Suprapubic skin (tissue), 4 donors: ENCODE measurements at regions not wholly inside any gene's neighbourhood (a gene's known extent, or its start where the extent isn't known, plus 50 kb on each side); places are given as distances from the start of the nearest gene placed in this dataset.

Source experiments
- DNase-seq, 2 donors: peaks; one replicate each; pipeline ENCODE4 v3.0.0-alpha.2; 2019; ENCODE audit warnings: low spot score in 2 of 2
- H3K27ac ChIP-seq: fragments of 200-600 bp; sonication (generic); one replicate; pipeline ENCODE4 v1.5.1; 2019
- H3K27me3 ChIP-seq: fragments of 200-600 bp; sonication (generic); one replicate; pipeline ENCODE4 v1.5.1; 2019
- H3K36me3 ChIP-seq: fragments of 200-600 bp; sonication (generic); one replicate; pipeline ENCODE4 v1.5.1; 2019
- H3K4me1 ChIP-seq: fragments of 200-600 bp; sonication (generic); one replicate; pipeline ENCODE4 v1.5.1; 2019
- H3K4me3 ChIP-seq: fragments of 200-600 bp; sonication (generic); one replicate; pipeline ENCODE4 v1.5.1; 2019; ENCODE audit warnings: mild to moderate bottlenecking
- H3K9me3 ChIP-seq: fragments of 200-600 bp; sonication (generic); one replicate; pipeline ENCODE4 v1.5.1; 2019
- EP300 ChIP-seq: sonication (generic); formaldehyde crosslinking; IDR thresholded peaks from one replicate; pipeline ENCODE4 v1.6.1; 2017; ENCODE audit warnings: antibody characterized with exemption
- POLR2A ChIP-seq, 2 donors: fragments of 450-650 bp; IDR thresholded peaks; one replicate each; pipeline ENCODE4 v1.6.1; 2017; ENCODE audit warnings: antibody characterized with exemption in 2 of 2, mild to moderate bottlenecking in 2 of 2, moderate library complexity in 2 of 2
- POLR2AphosphoS5 ChIP-seq, 3 donors: sonication (generic); formaldehyde crosslinking; IDR thresholded peaks; one replicate each; pipeline ENCODE4 v1.6.1; 2017; ENCODE audit warnings: antibody characterized with exemption in 3 of 3
- whole genome bisulfite sequencing: methylation state at CpG from one replicate; pipeline ENCODE4 v1.1.5; 2018; 5-methylcytosine and 5-hydroxymethylcytosine counted together
- TF ChIP-seq, protein P1 (sequence below), 2 donors: fragments of 200-600 bp in 1 of 2; fragments of 450-650 bp in 1 of 2; sonication (generic) in 1 of 2; IDR thresholded peaks; one replicate each; pipeline ENCODE4 v1.5.1; 2016 to 2019; ENCODE audit warnings: antibody characterized with exemption in 2 of 2, mild to moderate bottlenecking in 1 of 2, moderate library complexity in 1 of 2

- H3K4me3 ChIP-seq: no peak overlapping the region
- peaks cover 16% of the 10 kb centered on the region for H3K4me1 ChIP-seq
- no peaks in the 10 kb centered on the region for H3K27me3 ChIP-seq
- TF ChIP-seq, protein P1, sequence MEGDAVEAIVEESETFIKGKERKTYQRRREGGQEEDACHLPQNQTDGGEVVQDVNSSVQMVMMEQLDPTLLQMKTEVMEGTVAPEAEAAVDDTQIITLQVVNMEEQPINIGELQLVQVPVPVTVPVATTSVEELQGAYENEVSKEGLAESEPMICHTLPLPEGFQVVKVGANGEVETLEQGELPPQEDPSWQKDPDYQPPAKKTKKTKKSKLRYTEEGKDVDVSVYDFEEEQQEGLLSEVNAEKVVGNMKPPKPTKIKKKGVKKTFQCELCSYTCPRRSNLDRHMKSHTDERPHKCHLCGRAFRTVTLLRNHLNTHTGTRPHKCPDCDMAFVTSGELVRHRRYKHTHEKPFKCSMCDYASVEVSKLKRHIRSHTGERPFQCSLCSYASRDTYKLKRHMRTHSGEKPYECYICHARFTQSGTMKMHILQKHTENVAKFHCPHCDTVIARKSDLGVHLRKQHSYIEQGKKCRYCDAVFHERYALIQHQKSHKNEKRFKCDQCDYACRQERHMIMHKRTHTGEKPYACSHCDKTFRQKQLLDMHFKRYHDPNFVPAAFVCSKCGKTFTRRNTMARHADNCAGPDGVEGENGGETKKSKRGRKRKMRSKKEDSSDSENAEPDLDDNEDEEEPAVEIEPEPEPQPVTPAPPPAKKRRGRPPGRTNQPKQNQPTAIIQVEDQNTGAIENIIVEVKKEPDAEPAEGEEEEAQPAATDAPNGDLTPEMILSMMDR (IDR thresholded peaks at IDR 0.05): no peak
- no peak for TF ChIP-seq POLR2A (IDR thresholded peaks at IDR 0.05)
- H3K36me3 ChIP-seq: no peaks in the 10 kb centered on the region
- DNase-seq: no peak
- no peak overlapping the region for H3K27ac ChIP-seq
- 83% methylated on average over 5 of the region's 5 CpGs for WGBS
- no peaks in the 10 kb centered on the region for H3K9me3 ChIP-seq
Measured at GRCh38 chr2:234419726-234420125, 77.2 kb downstream of the ARL4C start.

DNA sequence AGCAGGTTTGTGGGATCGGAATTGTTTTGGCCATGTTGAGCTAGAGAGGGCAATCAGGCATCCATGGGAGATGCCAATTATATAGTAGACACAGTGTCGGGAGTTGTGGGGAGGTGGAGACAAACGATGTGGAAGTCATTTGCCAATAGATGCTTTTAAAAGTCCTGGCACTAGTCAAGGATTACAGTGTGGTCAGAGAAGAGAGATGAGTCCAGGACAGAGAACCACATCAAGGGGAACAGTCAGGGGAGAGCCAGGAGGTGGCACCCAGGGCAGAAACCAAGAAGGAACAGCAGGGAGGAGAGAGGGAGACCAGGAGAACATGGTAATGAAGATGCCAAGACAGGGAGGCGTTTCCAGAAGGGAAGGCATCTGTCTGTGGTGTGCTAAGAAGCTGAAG, 81.2 kb downstream of the ARL4C start:
- TF ChIP-seq EP300: no peak
- no peak for TF ChIP-seq POLR2AphosphoS5 (IDR thresholded peaks at IDR 0.05)
- TF ChIP-seq, protein P1 (IDR thresholded peaks at IDR 0.05): no peak
- no peak for TF ChIP-seq POLR2A (IDR thresholded peaks at IDR 0.05)
- 70% methylated on average over 4 of the region's 4 CpGs for WGBS
- Histone ChIP-seq H3K4me1 (peaks cover 11% of the 10 kb centered on the region), H3K4me3 (no peak overlapping the region), H3K36me3 (no peaks in the 10 kb centered on the region), H3K27me3 (no peaks in the 10 kb centered on the region), H3K27ac (no peak overlapping the region), H3K9me3 (no peaks in the 10 kb centered on the region)
- no peak for DNase-seq

DNA sequence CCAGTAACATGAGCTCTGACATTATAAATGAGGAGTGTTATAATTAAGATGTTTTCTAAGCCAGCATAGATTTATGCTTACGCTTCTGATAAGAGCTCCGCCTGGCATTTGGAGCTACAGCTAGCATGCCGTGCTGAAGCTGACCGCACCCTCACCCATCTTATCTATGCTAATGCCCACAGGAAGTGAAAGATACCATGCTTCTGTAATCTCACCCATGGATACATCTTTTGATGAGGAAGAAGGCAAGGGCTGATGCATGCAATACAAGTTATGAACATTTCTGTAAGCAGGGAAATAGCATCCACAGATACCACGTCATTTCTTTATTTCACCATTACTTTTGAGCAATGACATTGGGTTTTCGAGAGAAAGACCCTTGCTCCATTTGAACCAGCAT, 82.3 kb downstream of the ARL4C start:
- H3K9me3 ChIP-seq: no peaks in the 10 kb centered on the region
- WGBS: 59% methylated on average over 6 of the region's 6 CpGs
- no peak for DNase-seq
- no peak overlapping the region for H3K4me3 ChIP-seq
- H3K27ac ChIP-seq: no peak overlapping the region
- H3K4me1 ChIP-seq: peaks cover 11% of the 10 kb centered on the region
- no peaks in the 10 kb centered on the region for H3K36me3 ChIP-seq
- TF ChIP-seq, protein P1 (IDR thresholded peaks at IDR 0.05): no peak
- no peak for TF ChIP-seq POLR2AphosphoS5 (IDR thresholded peaks at IDR 0.05)
- no peak for TF ChIP-seq POLR2A (IDR thresholded peaks at IDR 0.05)
- H3K27me3 ChIP-seq: no peaks in the 10 kb centered on the region

- WGBS: 22% methylated on average over 7 of the region's 7 CpGs
- Histone ChIP-seq H3K9me3 (no peaks in the 10 kb centered on the region), H3K36me3 (no peaks in the 10 kb centered on the region), H3K4me3 (no peak overlapping the region), H3K27ac (no peak overlapping the region), H3K4me1 (peaks cover 11% of the 10 kb centered on the region), H3K27me3 (no peaks in the 10 kb centered on the region)
- no peak for DNase-seq
- TF ChIP-seq, protein P1 (IDR thresholded peaks at IDR 0.05): no peak
- no peak for TF ChIP-seq EP300
- TF ChIP-seq POLR2A (IDR thresholded peaks at IDR 0.05): no peak
- no peak for TF ChIP-seq POLR2AphosphoS5 (IDR thresholded peaks at IDR 0.05)
Measured at GRCh38 chr2:234412726-234413125, 84.2 kb downstream of the ARL4C start.

DNA sequence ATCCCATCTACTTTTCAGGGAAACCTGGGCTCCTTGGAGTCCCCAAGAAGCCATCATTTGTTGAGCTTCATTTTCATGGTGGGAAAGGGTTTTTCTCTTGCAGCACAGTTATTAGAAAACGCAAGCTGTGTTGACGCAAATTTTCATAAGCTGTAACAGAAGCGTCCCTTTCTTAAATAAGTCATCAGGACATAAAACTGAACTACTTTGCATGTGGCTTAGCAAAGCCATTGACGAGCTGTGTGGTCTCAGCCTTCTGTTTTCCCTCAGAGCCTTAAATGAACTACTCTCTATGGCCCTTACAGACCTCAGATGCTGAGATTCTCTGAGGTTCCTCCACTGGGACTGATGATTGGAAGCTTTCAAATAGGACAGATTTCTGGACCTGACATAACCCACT, 85.1 kb downstream of the ARL4C start:
- TF ChIP-seq EP300 (no peak), POLR2A (IDR thresholded peaks at IDR 0.05) (no peak), POLR2AphosphoS5 (IDR thresholded peaks at IDR 0.05) (no peak)
- TF ChIP-seq, protein P1 (IDR thresholded peaks at IDR 0.05): no peak
- no peak overlapping the region for H3K27ac ChIP-seq
- H3K36me3 ChIP-seq: no peaks in the 10 kb centered on the region
- DNase-seq: no peak
- no peaks in the 10 kb centered on the region for H3K27me3 ChIP-seq
- peaks cover 11% of the 10 kb centered on the region for H3K4me1 ChIP-seq
- H3K4me3 ChIP-seq: no peak overlapping the region
- no peaks in the 10 kb centered on the region for H3K9me3 ChIP-seq
- WGBS: 84% methylated on average over 4 of the region's 4 CpGs
